Parathyroid adenoma (tissue), 2 donors: ENCODE measurements at regions not wholly inside any gene's neighbourhood (a gene's known extent, or its start where the extent isn't known, plus 50 kb on each side); places are given as distances from the start of the nearest gene placed in this dataset.

Source experiments
- H2AFZ ChIP-seq: fragments of 300-600 bp; sonication (generic); one replicate; pipeline ENCODE4 v1.7.0; 2017; ENCODE audit warnings: antibody characterized with exemption, mild to moderate bottlenecking
- H3K27ac ChIP-seq: fragments of 300-600 bp; sonication (generic); one replicate; pipeline ENCODE4 v1.7.0; 2017
- H3K27me3 ChIP-seq: fragments of 300-600 bp; sonication (generic); one replicate; pipeline ENCODE4 v1.7.0; 2017; ENCODE audit warnings: low read length; ENCODE audit not compliant: control insufficient read depth, insufficient read depth
- H3K36me3 ChIP-seq: fragments of 300-600 bp; sonication (generic); one replicate; pipeline ENCODE4 v1.7.0; 2017; ENCODE audit warnings: low read length; ENCODE audit not compliant: control insufficient read depth, insufficient read depth
- H3K4me1 ChIP-seq: fragments of 300-600 bp; sonication (generic); one replicate; pipeline ENCODE4 v1.7.0; 2017; ENCODE audit warnings: control low read depth
- H3K4me2 ChIP-seq: fragments of 300-600 bp; sonication (generic); one replicate; pipeline ENCODE4 v1.7.0; 2017; ENCODE audit warnings: low read length
- H3K4me3 ChIP-seq: fragments of 300-600 bp; sonication (generic); one replicate; pipeline ENCODE4 v1.7.0; 2017; ENCODE audit warnings: low read depth, low read length
- H3K79me2 ChIP-seq: fragments of 300-600 bp; sonication (generic); one replicate; pipeline ENCODE4 v1.7.0; 2017; ENCODE audit warnings: control low read depth
- H3K9ac ChIP-seq: fragments of 300-600 bp; sonication (generic); one replicate; pipeline ENCODE4 v1.7.0; 2017; ENCODE audit warnings: mild to moderate bottlenecking
- H3K9me3 ChIP-seq: fragments of 300-600 bp; sonication (generic); one replicate; pipeline ENCODE4 v1.7.0; 2017; ENCODE audit warnings: low read length; ENCODE audit not compliant: control insufficient read depth
- TF ChIP-seq, protein P1 (sequence below): fragments of 300-600 bp; sonication (generic); IDR thresholded peaks from one replicate; pipeline ENCODE4 v1.7.0; 2017; ENCODE audit warnings: antibody characterized with exemption, mild to moderate bottlenecking
- donor health status: primary hyperparathyroidism.

GRCh38 chr4:57658673-57659072 is 548.5 kb upstream of the IGFBP7 start:
- no peaks in the 10 kb centered on the region for H3K4me1 ChIP-seq
- H3K4me3 ChIP-seq, result no peak overlapping the region
- H3K4me2 ChIP-seq, result no peak overlapping the region
- no peaks in the 10 kb centered on the region for H3K27me3 ChIP-seq
- no peak overlapping the region for H3K9ac ChIP-seq
- TF ChIP-seq, protein P1, sequence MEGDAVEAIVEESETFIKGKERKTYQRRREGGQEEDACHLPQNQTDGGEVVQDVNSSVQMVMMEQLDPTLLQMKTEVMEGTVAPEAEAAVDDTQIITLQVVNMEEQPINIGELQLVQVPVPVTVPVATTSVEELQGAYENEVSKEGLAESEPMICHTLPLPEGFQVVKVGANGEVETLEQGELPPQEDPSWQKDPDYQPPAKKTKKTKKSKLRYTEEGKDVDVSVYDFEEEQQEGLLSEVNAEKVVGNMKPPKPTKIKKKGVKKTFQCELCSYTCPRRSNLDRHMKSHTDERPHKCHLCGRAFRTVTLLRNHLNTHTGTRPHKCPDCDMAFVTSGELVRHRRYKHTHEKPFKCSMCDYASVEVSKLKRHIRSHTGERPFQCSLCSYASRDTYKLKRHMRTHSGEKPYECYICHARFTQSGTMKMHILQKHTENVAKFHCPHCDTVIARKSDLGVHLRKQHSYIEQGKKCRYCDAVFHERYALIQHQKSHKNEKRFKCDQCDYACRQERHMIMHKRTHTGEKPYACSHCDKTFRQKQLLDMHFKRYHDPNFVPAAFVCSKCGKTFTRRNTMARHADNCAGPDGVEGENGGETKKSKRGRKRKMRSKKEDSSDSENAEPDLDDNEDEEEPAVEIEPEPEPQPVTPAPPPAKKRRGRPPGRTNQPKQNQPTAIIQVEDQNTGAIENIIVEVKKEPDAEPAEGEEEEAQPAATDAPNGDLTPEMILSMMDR, result no peak
- no peaks in the 10 kb centered on the region for H3K9me3 ChIP-seq
- no peaks in the 10 kb centered on the region for H3K79me2 ChIP-seq
- no peak overlapping the region for H3K27ac ChIP-seq
- no peaks in the 10 kb centered on the region for H3K36me3 ChIP-seq
- H2AFZ ChIP-seq, result no peak overlapping the region

DNA sequence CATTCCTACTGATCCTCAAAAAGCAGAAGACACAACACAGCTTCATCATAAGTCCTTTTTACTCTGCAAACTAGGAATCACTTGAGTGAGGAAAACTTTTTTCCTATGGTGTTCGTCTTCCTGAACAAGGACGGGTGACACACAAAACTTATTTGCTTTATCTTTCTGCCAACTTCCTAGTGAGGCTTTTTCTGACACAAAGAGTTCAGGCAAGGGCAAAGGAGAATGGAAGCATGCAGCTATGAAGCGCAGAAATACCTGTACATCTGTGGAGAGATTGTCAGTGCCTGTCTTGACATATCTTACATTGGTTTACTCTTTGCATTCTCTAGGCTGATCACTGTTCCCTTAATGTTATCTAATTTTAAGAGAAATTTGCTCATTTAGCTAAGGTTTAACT is 548.0 kb upstream of the IGFBP7 start:
- Histone ChIP-seq H3K27me3 (no peaks in the 10 kb centered on the region), H3K36me3 (no peaks in the 10 kb centered on the region), H2AFZ (no peak overlapping the region), H3K27ac (no peak overlapping the region), H3K4me3 (no peak overlapping the region), H3K9me3 (no peaks in the 10 kb centered on the region), H3K9ac (no peak overlapping the region), H3K79me2 (no peaks in the 10 kb centered on the region), H3K4me2 (no peak overlapping the region), H3K4me1 (no peaks in the 10 kb centered on the region)
- TF ChIP-seq, protein P1, result no peak

GRCh38 chr4:57655342-57655741 is 545.2 kb upstream of the IGFBP7 start:
- TF ChIP-seq, protein P1, result no peak
- no peaks in the 10 kb centered on the region for H3K79me2 ChIP-seq
- no peak overlapping the region for H3K27ac ChIP-seq
- H3K36me3 ChIP-seq, result no peaks in the 10 kb centered on the region
- H2AFZ ChIP-seq, result no peak overlapping the region
- no peak overlapping the region for H3K4me2 ChIP-seq
- no peaks in the 10 kb centered on the region for H3K9me3 ChIP-seq
- no peak overlapping the region for H3K9ac ChIP-seq
- H3K27me3 ChIP-seq, result no peaks in the 10 kb centered on the region
- H3K4me3 ChIP-seq, result no peak overlapping the region
- no peaks in the 10 kb centered on the region for H3K4me1 ChIP-seq

DNA sequence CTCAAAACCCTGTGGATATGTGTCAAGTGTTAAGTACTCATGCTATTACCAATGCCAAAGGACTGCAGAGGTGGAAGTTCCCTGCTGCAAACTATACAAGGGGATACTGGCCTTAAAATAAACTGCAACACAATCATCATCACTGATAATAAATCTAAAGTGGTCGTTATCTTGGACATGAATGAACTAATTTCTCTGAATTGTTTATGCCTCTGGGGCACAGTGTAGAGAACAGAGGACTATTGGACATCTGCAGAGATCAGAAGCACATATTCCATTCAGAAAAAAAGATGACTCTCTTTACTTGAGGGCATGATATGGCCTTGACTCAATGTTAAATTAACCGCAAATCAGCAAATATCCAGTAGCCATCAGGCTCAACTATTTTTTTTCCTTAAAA is 542.6 kb upstream of the IGFBP7 start:
- H3K4me2 ChIP-seq, result no peak overlapping the region
- H3K4me3 ChIP-seq, result no peak overlapping the region
- H3K9ac ChIP-seq, result no peak overlapping the region
- H3K27ac ChIP-seq, result no peak overlapping the region
- H3K9me3 ChIP-seq, result no peaks in the 10 kb centered on the region
- no peaks in the 10 kb centered on the region for H3K36me3 ChIP-seq
- H3K4me1 ChIP-seq, result no peaks in the 10 kb centered on the region
- no peaks in the 10 kb centered on the region for H3K27me3 ChIP-seq
- no peak overlapping the region for H2AFZ ChIP-seq
- TF ChIP-seq, protein P1, result no peak
- H3K79me2 ChIP-seq, result no peaks in the 10 kb centered on the region

DNA sequence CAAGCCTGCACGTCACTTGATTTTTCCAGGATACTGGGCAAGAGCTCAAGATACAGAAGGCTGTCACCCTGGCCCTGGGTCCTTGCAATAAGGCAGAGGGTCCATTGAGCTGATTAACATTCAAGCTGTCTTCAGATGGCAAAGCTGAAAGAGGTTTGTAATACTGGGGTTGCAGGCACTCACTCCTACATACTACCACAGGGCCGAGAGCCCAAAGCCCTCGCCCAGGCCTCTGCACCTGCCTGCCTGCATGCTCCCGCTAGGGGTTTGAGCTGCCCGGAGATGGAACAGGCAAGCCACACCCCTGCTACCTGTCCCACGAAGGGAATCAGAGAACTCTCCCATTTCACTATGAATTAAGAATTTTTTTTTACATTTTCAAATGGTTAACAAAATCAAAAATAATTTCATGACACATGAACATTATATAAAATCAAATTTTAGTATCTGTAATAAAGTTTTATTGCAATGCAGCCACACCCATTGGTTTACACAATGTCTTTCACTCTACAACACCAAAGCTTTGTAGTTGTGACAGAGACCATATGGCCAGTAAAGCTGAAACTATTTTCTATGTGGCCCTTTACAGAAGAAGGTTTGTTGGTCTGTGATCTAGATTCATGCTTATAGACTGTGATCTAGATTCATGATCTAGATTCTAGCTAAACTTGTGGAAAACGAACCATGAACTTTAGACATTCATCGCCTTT is 530.4 kb upstream of the IGFBP7 start:
- Histone ChIP-seq H3K36me3 (no peaks in the 10 kb centered on the region), H3K4me1 (no peaks in the 10 kb centered on the region), H3K27ac (no peak overlapping the region), H3K27me3 (no peaks in the 10 kb centered on the region), H2AFZ (no peak overlapping the region), H3K4me2 (no peak overlapping the region), H3K4me3 (no peak overlapping the region), H3K9ac (no peak overlapping the region), H3K79me2 (no peaks in the 10 kb centered on the region), H3K9me3 (no peaks in the 10 kb centered on the region)
- TF ChIP-seq, protein P1, result no peak
